T1000 (cell line): ENCODE measurements at regions not wholly inside any gene's neighbourhood (a gene's known extent, or its start where the extent isn't known, plus 50 kb on each side); places are given as distances from the start of the nearest gene placed in this dataset.

ENCODE experiments used
- DNase-seq: peaks from one replicate; lab custom pipeline; 2025; ENCODE audit warnings: mixed read lengths; lab: John Stamatoyannopoulos, UW

DNA sequence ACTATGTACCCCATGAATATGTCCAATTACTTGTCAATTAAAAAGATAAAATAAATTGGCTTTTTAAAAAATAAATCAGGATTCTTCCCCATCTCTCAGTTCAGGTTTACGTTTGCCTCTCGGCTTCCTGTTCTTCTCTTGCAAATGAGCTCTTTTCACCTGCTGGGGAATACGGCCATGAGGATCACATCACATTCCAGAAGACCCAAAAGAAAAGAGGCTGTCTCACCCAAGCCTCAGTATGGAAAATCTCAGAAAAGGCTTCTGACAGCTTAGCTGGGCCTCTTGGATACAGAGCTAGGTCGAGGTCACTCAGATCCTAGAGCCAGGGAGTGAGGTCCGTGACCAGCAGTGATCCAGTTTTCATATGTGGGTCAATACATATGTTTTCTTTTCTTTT, 171.2 kb upstream of the SDK2 start:
- DNase-seq, result no peak

DNA sequence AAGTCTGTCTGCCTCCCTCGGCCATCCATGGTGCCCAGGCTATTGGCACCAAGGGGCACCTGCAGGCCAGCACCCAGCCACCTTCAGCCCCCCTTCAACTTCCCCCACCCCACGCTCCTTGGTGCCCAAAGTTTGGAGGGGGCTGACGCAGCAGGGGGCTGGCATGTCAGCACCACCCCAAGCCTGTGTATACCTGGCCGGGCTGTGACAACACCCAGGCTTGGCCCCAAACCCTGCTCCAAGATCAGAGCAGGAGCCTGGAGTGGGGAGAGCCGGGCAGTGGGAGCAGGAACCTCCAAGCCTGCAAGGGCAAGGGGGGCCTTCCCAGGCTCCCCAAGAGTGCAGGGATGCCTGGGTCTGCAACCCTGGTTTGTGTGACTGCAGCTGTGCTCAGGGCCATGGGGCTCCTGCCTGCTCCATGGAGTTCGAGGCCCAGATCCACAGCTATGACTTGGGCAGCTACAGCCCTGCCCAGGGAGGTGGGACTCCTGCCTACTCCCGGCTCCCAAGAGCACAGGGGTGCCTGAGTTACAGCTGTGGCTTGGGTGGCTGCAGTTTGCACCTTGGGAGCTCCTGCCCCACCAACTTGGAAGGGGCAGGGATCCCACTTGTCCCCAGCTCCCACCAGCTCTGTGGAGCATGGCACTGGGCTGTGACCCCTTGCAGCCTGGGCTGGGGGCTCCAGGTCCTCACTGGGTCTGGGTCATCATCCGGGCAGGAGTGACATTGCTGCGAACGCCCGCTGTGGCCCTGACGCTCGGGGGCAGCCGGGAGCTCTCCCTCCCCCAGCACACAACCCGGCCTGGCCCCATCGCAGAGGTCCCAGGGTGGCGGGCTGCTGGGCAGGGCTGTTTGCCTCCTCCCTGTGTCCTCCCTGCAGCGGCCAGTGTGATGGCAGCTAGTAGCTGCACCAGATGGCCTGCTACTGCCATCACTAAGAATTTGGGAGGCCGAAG, 175.5 kb upstream of the SDK2 start:
- no peak for DNase-seq

DNA sequence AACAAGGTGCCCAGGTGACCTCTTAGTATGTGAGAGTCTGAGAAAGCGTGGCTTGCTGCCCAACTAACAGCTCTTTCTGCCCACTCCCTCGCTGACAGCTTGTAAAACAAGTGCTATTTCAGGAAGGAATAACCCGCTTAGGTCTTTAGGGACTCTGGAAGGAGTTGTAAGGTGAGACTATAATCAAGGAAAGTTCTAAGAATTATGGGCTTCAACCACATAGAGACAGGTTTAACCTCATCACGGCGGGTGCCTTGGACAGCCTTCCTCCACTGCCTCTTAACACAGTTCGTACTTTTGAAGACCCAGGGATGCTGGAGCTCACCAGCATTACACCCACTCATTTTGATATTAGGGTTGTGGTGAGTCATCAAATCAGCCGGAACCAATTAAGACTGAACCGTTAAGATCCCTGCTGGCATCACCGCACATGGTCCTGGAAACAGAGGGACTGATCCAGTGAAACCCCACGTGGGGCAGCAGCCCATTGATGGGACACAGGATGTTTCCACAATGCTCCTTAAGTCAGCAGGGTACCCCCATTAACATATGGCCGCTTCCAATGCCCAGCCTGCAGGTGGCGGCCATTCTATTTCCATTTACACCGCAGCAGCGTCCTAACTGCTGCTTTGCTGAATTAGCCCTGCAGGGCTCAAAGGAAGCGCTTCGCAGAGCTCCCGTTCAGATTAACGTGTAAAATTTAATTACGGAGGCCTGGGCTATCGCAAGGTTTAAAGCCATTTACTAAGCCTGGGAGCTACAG, 176.6 kb upstream of the SDK2 start:
- no peak for DNase-seq

DNA sequence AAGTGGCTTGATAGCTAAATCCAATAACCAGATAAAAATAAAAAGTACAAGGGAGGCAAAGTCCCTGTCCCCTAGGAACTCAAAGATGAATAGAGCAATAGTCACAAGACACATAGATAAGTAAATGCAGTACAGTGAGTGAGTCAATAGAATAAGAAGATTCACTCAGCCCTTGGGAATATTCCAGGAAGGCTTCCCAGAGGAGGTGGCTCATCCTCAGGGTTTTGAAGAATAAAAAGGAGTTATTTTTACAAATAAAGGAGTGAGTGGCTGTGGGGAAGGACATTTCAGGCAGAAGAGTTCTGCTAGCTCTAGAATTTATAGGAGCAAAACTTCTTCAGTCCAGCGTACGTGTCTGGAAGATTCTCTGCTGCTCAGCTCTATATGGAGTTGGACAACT, 177.4 kb upstream of the SDK2 start:
- DNase-seq, result no peak

DNA sequence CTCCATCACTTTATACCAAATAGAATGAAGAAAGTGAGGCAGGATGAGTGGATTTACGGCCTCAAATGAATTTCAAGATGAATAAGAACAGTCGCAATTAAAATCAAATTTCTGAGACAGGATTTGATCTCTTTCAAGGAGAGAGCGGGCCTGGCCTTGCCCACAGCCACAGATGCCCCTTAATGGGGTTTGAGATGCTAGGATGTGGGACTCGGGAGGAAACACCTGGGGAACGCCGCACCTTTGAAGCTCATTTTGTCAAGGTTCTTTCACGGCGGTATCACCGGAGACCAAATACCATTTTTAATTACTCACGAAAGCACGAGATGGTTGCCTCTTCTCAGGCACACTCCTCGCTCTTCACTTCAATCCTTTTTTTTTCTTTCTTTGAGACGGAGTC, 178.1 kb upstream of the SDK2 start:
- no peak for DNase-seq

DNA sequence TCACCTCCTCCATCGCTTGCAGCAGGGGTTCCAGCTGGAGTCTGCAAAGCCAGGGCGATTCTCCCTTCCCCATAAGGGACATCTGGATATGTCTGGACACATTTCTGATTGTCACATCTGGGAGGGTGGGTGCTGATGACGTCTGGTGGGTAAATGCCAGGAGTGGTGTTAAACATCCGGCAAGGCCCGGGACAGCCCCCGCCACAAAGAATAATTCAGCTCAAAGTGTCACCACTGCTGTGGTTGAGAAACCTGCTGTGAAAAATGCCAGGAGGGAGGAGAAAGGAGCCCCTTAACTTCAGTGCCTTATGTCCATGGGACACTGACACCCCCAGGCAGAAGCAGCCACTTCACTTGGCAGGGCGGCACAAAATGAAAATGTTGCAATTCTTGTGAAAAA, 179.4 kb upstream of the SDK2 start:
- no peak for DNase-seq

DNA sequence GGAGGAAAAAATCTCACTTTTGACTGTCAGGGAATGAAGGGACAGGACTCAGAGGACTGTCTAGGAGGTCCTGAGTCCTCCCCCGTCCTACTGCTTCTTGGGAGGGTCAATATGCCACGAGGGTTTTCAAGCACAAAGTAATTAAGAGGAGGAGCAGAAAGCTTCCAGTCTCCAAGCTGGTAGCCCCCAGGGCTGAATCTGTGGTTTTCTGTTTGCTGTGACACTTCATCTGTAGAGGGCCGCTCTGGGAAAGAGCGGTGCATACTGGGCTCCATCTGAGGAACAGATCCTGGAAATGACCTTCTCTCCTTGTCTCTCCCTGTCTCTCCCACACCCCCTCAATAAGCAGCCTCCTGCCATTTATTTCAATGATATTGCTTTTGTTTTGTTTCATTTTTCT, 180.1 kb upstream of the SDK2 start:
- no peak for DNase-seq

DNA sequence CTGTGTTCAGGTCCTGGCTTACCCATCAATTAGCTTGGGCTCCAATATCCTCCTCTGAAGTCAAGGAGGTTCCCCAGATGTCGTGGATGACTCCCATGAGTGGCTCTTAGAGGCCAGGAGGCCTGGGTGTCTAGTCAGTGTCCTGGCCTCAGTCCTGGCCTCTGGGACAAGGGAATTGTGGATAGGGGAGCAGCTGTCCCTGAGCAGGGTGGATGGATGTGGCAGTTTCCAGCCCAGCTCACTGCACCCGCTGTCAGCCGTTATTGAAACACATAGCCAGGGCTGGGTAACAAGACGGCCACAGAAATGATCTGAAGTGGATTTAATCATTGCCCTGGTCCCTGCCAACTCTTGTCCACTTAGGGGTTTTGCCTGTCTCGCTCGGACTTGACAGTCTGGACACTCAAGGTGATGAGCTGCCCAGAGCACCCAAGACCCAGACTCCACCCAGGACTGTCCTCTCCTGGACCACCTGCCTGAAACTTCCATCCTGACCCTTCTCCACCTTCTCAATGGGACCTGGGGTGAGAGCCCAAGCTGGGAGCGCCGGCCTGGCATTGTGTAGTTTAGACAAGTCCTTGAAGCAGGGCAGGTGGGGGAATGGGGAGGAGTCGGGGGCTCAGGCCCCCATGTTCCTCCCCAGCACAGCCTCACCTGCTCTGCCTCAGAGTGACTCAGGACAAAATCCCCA, 182.1 kb upstream of the SDK2 start:
- DNase-seq, result no peak

DNA sequence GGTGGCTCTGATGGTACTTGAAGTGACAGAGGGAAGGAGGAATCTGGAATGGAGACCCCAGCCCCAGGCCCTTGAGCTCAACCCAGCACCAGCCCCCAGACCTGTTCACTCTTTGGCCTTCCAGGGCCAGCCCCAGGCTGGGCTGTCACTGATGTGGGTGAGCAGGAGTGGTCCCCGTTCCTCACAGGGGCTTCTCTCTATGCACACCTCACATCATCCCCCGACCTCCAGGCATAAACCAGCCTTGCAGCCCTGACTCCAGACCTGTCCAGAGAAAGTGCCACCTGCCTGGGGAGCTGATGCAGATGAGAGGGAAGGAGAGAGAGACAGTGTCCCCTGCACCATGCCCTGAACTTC, 182.6 kb upstream of the SDK2 start:
- no peak for DNase-seq

DNA sequence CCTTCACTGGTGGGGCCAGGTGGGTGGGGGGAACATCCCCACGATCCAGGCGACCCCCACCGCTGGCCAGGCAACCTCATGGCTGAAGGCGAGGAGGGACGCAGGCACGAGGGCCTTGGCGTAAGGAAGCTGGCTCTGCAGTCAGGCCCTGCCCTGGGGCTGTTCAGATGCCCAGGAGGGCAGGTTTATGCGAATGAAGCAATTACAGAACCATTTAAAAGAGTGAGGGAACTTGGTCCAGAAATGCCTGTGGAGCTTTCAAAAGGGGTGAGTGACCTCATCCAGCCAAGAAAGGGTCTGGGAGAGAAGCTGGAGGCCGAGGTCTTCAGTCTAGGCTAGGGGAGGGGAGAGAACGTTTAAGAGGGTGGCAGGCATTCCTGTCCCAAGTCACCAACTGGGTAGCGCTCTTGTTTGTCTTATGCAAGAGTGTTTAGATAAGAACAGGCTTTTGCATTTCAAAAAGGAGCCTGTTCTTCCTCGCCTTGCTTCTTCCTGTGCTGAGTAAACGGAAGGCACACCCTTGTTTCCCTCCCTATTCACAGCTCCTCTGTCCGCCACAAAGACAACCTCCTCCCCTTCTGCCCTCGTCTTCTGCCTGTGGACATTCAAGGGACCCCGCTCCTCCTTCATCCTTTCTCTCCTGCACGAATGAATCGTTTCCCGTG, 183.5 kb upstream of the SDK2 start:
- no peak for DNase-seq

DNA sequence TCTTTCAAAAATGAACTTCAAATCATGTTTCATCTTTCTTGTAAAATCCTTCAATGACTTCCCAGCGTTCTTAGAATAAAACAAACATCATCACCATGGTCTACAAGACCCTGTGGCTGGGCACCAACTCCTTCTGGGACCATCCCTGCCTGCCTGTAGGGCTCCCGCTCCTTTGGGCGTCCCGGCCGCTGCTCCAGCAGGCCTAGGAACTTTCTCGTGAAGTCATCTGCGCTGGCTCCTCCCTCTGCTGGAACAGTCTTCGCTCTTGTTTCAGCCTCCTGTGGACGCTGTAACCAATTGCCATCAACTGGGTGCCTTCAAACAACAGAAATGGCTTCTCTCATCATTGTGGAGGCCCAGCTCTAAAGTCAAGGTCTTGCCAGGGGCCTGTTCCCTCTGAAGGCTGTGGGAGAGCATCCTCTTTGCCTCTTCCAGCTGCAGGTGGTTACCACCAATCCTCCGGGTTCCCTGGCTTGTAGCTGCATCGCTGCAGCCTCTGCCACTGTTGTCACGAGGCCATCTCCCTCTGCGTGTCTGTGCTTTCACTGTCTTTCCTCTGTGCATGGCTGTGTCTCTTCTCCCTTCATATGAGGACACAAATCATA, 185.5 kb upstream of the SDK2 start:
- DNase-seq, result no peak

DNA sequence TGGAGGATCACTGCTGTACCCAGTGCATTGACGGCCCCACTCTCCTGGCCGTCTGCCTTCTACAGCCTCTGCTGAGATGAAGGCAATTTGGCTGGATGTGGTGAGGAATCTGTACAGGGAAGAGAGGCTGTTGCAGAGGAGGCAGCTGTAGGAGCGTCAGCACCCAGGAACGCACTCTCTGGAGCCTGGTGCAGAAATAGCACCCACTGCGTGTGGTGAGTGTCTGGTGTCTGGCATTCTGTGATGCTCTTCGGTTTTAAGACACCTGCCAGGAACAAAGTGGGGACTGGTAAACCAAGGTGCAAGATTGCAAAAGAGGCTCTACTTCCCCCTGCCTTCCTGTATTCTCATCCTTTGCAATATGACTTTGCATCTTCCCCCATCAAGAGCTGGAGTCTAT, 187.5 kb upstream of the SDK2 start:
- no peak for DNase-seq

DNA sequence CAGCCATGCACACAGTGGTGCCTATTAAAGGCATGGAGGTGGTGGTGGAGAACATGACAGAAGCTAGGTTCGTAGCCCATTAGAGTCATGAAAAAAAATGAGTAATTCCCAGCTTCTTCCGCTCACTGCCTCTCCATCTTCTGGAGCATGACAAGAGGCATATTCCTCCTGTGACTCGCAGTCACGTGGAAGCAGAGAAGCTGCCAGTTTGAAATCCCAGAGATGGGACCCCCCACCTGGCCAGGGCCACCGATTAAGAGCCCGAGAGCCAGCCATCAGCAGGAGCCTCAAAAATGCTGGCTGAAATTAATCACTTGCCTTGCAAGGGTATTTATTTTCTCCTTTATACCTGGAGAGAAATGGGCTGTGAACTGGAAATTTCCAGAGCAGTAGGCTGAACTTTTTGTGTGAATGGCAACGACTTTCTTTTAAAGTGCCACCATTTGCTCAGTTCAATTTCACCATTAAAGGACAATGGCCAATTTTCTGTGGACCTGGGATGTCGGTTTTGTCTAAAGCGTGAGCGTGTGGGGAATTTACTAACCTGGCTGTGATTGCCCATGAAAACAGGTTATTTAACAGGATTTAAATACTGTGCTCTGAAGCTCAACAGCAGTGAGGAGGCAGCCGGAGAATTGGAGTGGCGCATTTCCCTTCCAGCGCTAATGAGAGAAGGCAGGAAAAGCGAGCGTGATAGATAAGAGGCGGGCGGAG, 189.7 kb upstream of the SDK2 start:
- DNase-seq, result no peak

DNA sequence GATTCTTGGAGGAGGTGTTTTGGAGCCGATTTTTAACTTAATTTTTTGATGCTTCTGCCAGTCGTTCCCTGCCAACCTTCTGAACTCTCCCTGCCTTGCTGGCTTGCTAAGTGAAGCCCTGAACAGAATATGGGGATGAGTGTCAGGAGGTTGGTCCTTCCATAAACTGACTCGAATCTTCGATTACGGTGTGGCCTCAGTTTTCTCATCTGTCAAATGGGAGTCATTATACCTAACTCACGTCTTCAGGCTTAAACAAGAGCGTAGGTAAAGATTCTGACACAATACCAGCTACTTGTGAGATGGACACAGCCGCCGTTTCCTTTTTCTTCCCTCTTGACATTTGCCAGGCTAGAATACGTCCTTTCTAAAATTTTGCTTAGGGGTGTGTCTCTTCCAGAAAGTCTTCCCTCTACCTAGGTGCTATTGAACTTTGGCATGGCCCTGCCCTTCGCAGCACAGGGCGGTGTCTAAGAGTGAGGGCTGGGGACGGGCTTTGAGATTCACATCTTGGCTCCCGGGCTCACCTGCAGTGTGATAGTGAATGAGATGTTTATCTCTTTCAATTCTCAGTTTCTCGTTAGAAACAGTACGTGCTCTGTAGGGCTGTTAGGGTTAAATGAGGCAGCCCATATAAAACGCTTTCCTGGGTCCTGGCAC, 190.6 kb upstream of the SDK2 start:
- DNase-seq, result no peak

DNA sequence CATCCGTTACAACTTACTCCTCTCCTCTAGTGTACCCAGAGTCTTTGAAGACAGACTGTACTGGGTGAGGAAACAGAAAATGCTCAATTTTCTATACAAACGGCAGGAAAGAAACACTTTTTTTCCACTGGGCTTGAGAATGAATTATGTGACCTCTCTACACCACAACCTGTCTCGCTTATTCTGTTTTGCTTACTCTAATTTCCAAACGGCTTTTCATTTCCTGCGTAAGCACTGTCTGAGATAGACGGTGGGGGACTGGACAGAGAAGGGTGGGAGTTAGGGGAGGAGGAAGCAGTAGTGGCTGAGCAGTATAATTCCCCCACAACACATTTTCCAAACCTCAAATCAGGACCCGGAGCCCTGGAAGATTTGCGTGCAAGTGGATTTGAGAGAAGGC, 191.4 kb upstream of the SDK2 start:
- DNase-seq, result no peak

DNA sequence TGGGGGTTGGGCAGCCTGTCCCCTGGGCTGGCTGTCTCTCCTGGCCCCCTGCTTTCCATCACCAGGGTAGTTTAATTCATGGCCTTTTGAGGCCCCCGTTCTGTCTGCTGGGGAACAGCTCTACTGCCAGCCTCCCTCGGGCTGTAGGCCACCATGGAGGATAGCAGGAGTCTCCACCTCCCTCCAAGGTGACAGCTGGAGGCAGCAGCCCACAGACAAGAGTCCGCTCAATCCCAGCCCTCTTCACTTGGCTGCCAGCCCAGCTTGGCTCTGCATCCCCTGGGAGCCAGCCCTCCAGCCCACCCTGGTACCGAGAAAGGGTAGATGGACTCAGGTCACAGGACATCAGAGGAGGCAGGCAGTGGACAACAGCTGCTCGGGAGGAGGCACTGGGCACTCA, 194.6 kb upstream of the SDK2 start:
- DNase-seq, result no peak

DNA sequence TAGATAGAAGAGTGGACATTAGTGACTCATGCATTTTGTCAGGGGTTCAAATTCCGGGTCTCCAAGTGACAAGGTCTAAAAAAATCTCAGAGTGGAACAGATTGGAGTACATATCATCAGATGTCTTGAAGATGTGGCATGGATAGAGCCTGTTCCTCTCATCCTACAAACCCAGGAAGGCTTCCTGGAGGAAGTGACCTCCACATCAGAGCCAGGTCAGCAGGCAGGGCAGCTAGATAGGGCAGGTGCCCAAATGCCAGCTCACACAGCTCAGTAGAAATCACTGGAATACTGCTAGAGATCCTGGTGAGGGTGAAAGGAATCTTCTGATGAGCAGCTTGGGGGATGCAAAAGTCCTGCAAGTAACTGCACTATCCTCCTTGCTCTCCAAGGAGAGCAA, 196.6 kb upstream of the SDK2 start:
- DNase-seq, result no peak

DNA sequence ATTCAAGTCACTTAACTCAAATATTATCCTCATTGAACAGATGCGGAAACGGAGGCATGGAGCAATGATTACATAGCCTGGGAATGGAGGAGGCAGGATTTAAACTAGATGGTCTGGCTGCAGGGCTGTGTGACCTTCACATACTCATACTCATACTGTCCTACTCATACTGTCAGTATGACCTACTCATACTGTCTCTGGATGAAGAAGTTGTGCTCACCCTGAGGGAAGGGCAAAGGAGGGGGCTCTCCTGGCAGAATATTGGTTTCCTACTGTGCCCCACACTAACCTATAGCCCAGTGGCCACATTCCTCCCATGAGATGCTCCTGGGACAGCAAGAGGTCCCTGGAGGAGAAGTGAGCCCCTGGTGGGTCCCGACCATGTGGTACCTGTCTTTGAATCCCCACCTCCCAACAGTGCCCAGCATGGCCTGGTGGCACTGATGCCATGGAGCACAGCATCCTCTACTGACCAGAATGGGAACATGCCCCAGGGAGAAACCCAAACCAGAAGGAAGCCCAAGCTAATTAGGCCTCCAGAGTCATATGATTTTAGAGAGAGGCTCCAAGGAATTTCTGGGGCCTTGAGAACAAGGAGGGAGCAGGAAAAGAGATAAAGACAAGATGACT, 197.3 kb upstream of the SDK2 start:
- DNase-seq, result no peak

DNA sequence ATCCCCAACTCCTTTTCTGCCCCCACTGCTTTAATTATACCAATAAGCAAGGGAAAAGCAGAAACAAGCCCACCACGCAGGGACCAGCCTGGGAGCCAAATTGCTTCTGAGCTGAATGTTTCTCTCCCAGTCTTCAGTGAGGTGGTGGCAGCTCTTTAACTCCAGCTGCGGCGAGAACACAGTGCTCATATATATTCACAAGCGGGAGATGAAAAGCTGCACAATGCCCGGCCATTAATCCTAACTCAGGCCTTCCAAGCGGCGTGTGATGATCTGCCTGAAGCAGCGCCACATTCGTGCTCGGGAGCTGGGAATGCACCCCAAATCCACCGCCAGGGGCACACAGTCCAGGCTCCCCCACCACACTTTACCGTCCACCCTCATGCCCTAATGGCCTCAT, 203.7 kb upstream of the SDK2 start:
- DNase-seq, result no peak

DNA sequence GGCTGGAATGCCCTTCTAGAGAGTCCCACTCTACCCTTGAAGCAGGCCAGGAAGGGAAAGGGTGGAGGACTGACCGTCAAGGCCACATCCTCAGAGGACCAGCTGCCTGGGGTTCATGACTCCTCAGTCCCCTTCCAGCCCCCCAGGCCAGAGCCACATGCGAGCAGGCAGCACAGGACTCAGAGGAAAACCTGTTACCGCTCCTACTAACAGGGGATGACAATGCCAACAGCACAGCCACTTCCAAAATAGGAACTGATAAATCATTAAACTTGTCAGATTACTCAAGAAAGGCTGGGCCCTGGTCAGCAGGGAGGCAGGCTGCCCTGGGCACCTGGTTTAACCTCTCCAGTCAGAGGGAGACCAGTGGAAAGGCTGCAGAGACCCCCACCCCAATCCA, 206.2 kb upstream of the SDK2 start:
- no peak for DNase-seq
